ENCODE measurements at regions not wholly inside any gene's neighbourhood (a gene's known extent, or its start where the extent isn't known, plus 50 kb on each side); places are given as distances from the start of the nearest gene placed in this dataset.

DNA sequence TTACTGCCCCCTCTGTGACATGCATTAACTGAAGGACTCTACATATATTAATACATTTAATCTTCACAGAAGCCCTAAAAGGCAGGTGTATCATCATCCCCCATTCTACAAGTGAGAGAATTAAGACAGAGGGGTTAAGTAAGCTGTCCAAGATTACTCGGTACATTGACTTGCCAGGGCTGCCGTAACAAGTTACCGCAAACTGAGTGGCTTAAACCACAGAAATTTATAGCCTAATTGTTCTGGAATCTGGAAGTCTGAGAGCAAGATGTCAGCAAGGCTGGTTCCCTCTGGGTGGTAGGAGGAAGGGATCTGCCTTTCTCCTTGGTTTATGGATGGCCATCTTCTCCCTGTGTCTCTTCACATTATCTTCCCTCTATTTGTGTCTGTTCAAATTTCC is 605.5 kb downstream of the EPHA4 start:
- TF ChIP-seq ZNF646 (CRISPR knock-in tag; IDR thresholded peaks at IDR 0.05) (no peak), ZFP41 (CRISPR knock-in tag; IDR thresholded peaks at IDR 0.05; ENCODE audit: borderline replicate concordance) (no peak), FOSL2 (CRISPR knock-in tag; IDR thresholded peaks at IDR 0.05) (no peak), PCBP2 (optimal IDR thresholded peaks at IDR 0.05; ENCODE audit: low read depth, low read length, poor library complexity, severe bottlenecking) (no peak), SMARCC2 (IDR thresholded peaks at IDR 0.05) (no peak), NCOA5 (CRISPR knock-in tag; IDR thresholded peaks at IDR 0.05) (no peak), ZNF264 (CRISPR knock-in tag; IDR thresholded peaks at IDR 0.05) (no peak), KDM2A (CRISPR knock-in tag; IDR thresholded peaks at IDR 0.05; ENCODE audit: borderline replicate concordance, low read depth) (no peak), ZNF326 (CRISPR knock-in tag; IDR thresholded peaks at IDR 0.05; ENCODE audit: borderline replicate concordance) (no peak), ZNF879 (CRISPR knock-in tag; IDR thresholded peaks at IDR 0.05) (no peak), ZNF501 (CRISPR knock-in tag; IDR thresholded peaks at IDR 0.05) (no peak), CENPBD1 (CRISPR knock-in tag; IDR thresholded peaks at IDR 0.05; ENCODE audit: borderline replicate concordance, low read depth) (no peak), ZNF580 (CRISPR knock-in tag; IDR thresholded peaks at IDR 0.05; ENCODE audit: borderline replicate concordance, low read depth) (no peak)
- TF ChIP-seq, protein P1, sequence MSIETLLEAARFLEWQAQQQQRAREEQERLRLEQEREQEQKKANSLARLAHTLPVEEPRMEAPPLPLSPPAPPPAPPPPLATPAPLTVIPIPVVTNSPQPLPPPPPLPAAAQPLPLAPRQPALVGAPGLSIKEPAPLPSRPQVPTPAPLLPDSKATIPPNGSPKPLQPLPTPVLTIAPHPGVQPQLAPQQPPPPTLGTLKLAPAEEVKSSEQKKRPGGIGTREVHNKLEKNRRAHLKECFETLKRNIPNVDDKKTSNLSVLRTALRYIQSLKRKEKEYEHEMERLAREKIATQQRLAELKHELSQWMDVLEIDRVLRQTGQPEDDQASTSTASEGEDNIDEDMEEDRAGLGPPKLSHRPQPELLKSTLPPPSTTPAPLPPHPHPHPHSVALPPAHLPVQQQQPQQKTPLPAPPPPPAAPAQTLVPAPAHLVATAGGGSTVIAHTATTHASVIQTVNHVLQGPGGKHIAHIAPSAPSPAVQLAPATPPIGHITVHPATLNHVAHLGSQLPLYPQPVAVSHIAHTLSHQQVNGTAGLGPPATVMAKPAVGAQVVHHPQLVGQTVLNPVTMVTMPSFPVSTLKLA (IDR thresholded peaks at IDR 0.05), result no peak
- TF ChIP-seq, protein P2, sequence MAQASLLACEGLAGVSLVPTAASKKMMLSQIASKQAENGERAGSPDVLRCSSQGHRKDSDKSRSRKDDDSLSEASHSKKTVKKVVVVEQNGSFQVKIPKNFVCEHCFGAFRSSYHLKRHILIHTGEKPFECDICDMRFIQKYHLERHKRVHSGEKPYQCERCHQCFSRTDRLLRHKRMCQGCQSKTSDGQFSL (CRISPR knock-in tag; IDR thresholded peaks at IDR 0.05), result no peak
- Histone ChIP-seq H3K27me3 (ENCODE audit: control insufficient read depth in 1 of 2, insufficient read depth in 2 of 2, low read length in 2 of 2) (no peaks in the 10 kb centered on the region), H3K36me3 (replicated peaks in 1 of 2; ENCODE audit: control insufficient read depth in 1 of 2, insufficient read depth in 2 of 2, low read length in 2 of 2) (no peaks in the 10 kb centered on the region), H3K4me3 (replicated peaks in 1 of 3; ENCODE audit: insufficient read depth in 1 of 3, low read depth in 2 of 3, low read length in 3 of 3) (no peak overlapping the region), H4K20me1 (ENCODE audit: insufficient read depth, low read length) (no peaks in the 10 kb centered on the region), H3K27ac (ENCODE audit: extremely low read length, insufficient read depth, low read length) (no peak overlapping the region), H3K9ac (ENCODE audit: insufficient read depth, low read depth, low read length) (no peak overlapping the region), H3K4me1 (ENCODE audit: insufficient read depth, low read length) (no peaks in the 10 kb centered on the region), H3K4me2 (ENCODE audit: low read depth, low read length) (no peak overlapping the region), H3K79me2 (ENCODE audit: insufficient read depth, low read length) (no peaks in the 10 kb centered on the region), H2AFZ (ENCODE audit: low read length) (no peak overlapping the region), H3K9me3 (ENCODE audit: low read length) (peaks cover 31% of the 10 kb centered on the region)
- intact Hi-C loops (cut with micrococcal nuclease; ENCODE audit: unreplicated experiment), result no loop called here
- no TSS peak for BruUV-seq (replicated peaks)
- in situ Hi-C loops (cut with HindIII; ENCODE audit: extremely low pct_ligation_motif_present, low pct_unique_long_range_greater_than_20kb), result no loop called here
- ChIA-PET CTCF (ENCODE audit: low intra/inter-chr PET ratio, low total read pairs) (no interaction called here), POLR2A (no interaction called here)
- FAIRE-seq, result no peak
- no peak for ATAC-seq
- 14% methylated on average over 3 of the region's 3 CpGs for WGBS (ENCODE audit: low lambda C conversion rate)
- no peak for DNase-seq (ENCODE audit: low spot score)
